SHP77 (cell line): ENCODE measurements at regions not wholly inside any gene's neighbourhood (a gene's known extent, or its start where the extent isn't known, plus 50 kb on each side); places are given as distances from the start of the nearest gene placed in this dataset.
"Not testable (repeated sequence)": the region's sequence is repeated elsewhere in the genome, so short reads cannot be mapped to it uniquely, and the experiment has no call there.

Experiments
- DNase-seq, 2 experiments: peaks; one replicate each; lab custom pipeline; 2025; lab: John Stamatoyannopoulos, UW

- no peak for DNase-seq
These were observed 340.7 kb downstream of the CNTN3 start for GRCh38 chr3:74273555-74274402.

- DNase-seq, result no peak
These were observed 341.4 kb downstream of the CNTN3 start for GRCh38 chr3:74273091-74273490.

GRCh38 chr3:74271541-74271940 is 342.9 kb downstream of the CNTN3 start:
- DNase-seq, result no peak

- DNase-seq, result no peak
These were observed 344.8 kb downstream of the CNTN3 start for GRCh38 chr3:74269689-74270088.

- no peak for DNase-seq
These were observed 345.7 kb downstream of the CNTN3 start for GRCh38 chr3:74268753-74269152.

GRCh38 chr3:74267588-74268184 is 346.8 kb downstream of the CNTN3 start:
- peak; percentile 14 to 68 for DNase-seq

- DNase-seq, result no peak
These were observed 347.3 kb downstream of the CNTN3 start for GRCh38 chr3:74267131-74267530.

- DNase-seq, result no peak
These were observed 349.4 kb downstream of the CNTN3 start for GRCh38 chr3:74265069-74265468.

GRCh38 chr3:74263031-74263430 is 351.4 kb downstream of the CNTN3 start:
- DNase-seq, result no peak

GRCh38 chr3:74233091-74233490 is 381.4 kb downstream of the CNTN3 start:
- DNase-seq, result no peak

- no peak for DNase-seq
These were observed 397.0 kb downstream of the CNTN3 start for GRCh38 chr3:74217467-74217866.

GRCh38 chr3:74214286-74214685 is 400.2 kb downstream of the CNTN3 start:
- DNase-seq, result no peak

- DNase-seq, result no peak
These were observed 403.7 kb downstream of the CNTN3 start for GRCh38 chr3:74210739-74211138.

- peak in 1 of 2 experiments; percentile 4 for DNase-seq
These were observed 413.5 kb downstream of the CNTN3 start for GRCh38 chr3:74200952-74201351.

GRCh38 chr3:74178664-74179063 is 435.8 kb downstream of the CNTN3 start:
- not testable (repeated sequence) for DNase-seq

GRCh38 chr3:74173090-74173489 is 441.4 kb downstream of the CNTN3 start:
- DNase-seq, result no peak

- no peak for DNase-seq
These were observed 446.5 kb downstream of the CNTN3 start for GRCh38 chr3:74167926-74168325.

GRCh38 chr3:74165211-74165610 is 449.2 kb downstream of the CNTN3 start:
- no peak for DNase-seq

- DNase-seq, result no peak
These were observed 465.0 kb downstream of the CNTN3 start for GRCh38 chr3:74149466-74149865.

GRCh38 chr3:74145277-74145676 is 469.2 kb downstream of the CNTN3 start:
- no peak for DNase-seq

- DNase-seq, result no peak
These were observed 474.8 kb downstream of the CNTN3 start for GRCh38 chr3:74139648-74140047.

GRCh38 chr3:74137790-74138189 is 476.7 kb downstream of the CNTN3 start:
- DNase-seq, result no peak

GRCh38 chr3:74135808-74136207 is 478.7 kb downstream of the CNTN3 start:
- DNase-seq, result no peak

- DNase-seq, result no peak
These were observed 479.6 kb downstream of the CNTN3 start for GRCh38 chr3:74134831-74135230.
